ENCODE measurements at regions not wholly inside any gene's neighbourhood (a gene's known extent, or its start where the extent isn't known, plus 50 kb on each side); places are given as distances from the start of the nearest gene placed in this dataset.

GRCh38 chr10:44853148-44853734 is 57.9 kb upstream of the TMEM72 start:
- peak; percentile 61 for DNase-seq (ENCODE audit: low read depth)

GRCh38 chr10:44853796-44854195 is 57.3 kb upstream of the TMEM72 start:
- DNase-seq (ENCODE audit: low read depth): no peak

GRCh38 chr10:44854693-44855350 is 56.3 kb upstream of the TMEM72 start:
- DNase-seq (ENCODE audit: low read depth): no peak

DNA sequence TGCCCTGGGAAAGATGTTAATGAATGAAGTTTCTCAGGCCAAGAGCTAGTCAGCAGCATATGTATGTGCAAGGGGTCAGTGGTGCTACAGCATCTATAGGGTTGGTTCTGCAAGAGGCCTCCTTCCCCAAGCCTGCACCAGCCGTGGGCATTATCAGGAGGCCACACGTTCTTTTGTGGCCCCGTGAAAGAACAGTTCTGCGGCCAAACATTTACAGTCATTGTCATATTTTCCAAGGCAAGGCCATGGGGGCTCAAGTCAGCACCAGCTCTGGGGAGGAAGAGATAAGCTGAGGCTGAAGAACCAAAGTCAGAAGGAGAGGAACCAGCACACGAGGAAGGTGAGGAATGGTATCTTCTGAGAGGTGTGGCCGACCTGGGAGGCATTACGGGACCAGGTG is 54.4 kb upstream of the TMEM72 start:
- DNase-seq (ENCODE audit: low read depth): no peak

- DNase-seq (ENCODE audit: low read depth): peak; percentile 77
These were observed 53.6 kb upstream of the TMEM72 start for GRCh38 chr10:44857363-44858016.

- no peak for DNase-seq (ENCODE audit: low read depth)
These were observed 53.1 kb upstream of the TMEM72 start for GRCh38 chr10:44858017-44858371.

- peak; percentile 13 for DNase-seq (ENCODE audit: low read depth)
These were observed 52.1 kb upstream of the TMEM72 start for GRCh38 chr10:44858988-44859387.

DNA sequence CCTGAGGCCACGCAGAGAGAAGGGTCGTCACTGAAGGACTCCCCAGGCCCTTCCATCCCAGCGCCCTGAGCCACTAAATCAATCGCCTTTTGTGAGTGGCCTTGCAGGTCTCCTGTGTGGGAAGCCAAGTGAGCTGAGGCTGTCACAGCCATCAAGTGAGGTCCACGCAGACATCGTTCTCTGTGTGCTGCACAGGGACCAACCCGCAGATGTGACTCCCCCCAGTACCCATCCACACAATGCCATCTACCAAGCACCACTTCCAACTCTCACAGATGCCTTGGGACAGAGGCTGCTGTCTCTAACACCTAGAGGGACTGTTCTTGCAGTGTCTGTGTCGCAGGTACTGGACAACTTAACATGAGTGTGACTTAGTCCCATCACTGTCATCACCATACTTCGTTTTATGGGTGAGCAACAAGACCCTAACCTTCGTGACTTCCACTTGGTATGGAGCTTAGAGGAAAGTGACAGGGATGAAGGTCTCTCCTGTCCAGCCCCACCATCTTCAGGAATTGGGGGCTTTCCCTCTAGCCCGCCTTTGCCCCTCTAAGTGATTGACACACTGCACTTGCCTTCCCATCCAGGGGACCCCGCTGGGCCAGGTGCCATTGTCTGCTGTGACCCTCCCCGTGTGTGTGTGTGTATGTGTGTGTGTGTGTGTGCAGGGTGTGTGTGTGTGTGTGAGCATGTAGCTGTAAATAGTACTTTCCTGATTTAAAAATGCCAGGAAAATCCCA is 51.4 kb upstream of the TMEM72 start:
- DNase-seq (ENCODE audit: low read depth): no peak

GRCh38 chr10:44860811-44861736 is 50.1 kb upstream of the TMEM72 start:
- DNase-seq (ENCODE audit: low read depth): peak; percentile 19
